ENCODE measurements at regions not wholly inside any gene's neighbourhood (a gene's known extent, or its start where the extent isn't known, plus 50 kb on each side); places are given as distances from the start of the nearest gene placed in this dataset.

DNA sequence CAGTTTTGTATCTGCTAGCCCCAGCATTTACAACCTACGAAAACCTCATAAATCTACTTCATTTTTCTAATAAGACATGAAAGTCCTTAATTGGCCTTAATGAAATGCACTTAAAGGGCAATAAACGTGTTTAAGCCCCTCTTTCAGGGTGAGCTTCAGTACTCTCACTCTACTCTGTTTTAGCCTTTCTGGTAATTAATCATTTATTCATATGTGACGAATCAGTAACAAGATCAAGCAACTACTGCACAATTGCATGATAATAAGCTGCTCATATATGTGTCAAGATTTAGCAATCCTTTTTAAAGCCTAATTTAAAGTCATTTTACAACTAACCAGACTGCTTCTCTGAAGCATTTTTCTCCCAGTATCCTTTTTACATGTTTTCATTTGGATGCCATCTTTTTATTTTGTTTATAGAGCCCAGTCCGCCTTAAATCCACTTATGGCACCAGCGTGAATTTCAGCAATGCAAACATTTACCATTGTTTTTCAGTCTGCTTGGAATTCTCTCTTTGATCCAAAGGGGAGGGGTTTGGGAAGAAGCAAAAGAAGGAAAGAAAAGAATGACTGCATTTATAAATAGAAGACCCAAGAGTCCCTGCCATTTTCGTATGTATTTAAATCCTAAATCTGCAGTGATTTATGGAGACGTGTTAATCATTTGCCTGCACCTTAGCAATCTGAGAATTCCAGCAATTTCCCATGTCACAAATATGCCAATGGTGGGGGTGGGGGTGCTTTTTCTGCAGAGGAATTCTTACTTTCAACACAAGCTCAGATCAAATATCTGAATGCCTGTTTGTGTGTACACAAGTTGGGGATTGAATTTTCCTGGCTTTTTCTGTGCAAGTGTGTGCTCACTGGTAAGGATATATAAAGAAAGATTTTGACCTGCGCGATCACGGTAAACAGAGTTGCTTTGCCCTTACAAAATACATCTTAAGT lies 230.8 kb upstream of the TBC1D5 start:
- no peak for DNase-seq

DNA sequence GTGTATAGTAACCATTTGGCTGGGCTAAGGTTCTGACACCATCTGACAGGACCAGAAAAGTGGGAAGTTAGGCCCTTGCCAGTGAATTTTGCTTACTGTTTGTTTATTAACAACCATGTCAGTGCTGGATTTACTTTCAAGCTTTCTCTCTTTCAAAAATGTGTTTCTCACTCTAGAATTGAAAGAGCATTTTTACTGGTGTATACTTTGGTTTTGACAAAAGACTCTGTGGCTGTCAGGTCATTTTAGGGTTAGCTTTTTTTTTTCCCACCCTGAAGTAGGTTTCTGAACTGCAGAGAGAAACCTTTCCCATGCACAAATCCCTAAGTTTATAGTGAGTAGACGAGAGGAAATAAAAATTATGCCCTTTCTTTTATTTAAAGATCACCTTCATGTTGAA lies 230.0 kb upstream of the TBC1D5 start:
- DNase-seq: no peak

DNA sequence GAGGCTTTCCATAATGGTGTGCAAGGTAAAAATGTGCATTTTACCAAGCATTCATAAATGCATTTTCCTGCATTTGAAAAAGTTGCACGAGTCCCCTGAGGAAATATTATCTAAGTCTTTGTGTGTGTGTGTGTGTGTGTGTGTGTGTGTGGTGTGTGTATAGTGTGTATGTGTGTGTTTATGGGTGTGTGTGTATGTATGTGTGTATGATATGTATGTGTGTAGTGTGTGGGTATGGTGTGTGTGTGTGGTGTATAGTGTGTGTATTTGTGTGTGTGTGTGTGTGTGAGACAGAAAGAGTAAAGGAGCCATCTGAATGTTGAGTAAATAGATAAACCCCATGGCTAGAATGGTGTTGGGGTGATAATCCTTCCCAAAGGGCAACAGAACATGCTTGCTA lies 229.6 kb upstream of the TBC1D5 start:
- DNase-seq: no peak

DNA sequence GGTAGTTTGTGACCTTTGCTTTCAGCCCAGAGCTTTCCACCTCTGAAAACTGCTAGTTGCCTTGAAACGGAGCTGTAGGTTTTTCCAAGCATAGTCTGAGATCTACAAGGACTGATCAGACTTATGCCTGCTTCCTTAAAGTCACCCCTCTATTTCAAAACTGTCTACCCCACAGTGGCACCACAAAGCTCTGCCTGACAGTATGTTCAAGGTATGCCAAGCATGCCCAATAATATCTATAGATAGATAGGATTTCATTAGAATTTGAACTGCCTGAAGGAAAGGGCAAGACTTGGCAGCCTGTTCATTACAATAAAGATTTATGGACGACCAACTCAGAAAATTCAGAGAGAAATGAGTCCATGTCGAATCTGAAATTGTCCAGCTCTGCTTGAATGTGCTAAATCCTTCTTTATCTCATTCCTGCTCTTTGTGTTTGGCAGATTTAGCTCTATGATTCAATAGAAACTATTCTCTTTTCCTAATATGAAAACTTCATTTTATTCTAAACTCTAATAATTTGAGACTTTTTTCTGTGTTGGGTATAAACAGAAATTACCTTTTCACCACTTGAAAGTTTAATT lies 227.6 kb upstream of the TBC1D5 start:
- no peak for DNase-seq

DNA sequence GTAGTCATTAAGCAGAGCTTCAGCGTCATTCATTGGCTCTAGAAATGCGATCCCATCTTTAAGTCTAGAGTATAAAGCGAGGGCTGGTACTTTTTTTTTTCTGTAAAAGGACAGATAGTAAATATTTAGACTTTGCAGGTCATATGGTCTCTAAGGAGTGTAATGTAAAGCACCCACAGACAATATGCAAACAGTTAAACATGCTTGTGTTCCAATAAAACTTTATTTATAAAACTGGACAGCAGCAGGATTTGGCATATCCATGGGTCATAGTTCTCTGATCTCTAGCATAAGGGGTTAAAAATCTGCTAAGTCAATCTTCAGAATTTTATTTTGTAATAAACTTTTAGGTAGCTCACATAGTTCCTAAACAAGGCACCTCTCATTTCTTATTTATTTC lies 226.8 kb upstream of the TBC1D5 start:
- DNase-seq: no peak

DNA sequence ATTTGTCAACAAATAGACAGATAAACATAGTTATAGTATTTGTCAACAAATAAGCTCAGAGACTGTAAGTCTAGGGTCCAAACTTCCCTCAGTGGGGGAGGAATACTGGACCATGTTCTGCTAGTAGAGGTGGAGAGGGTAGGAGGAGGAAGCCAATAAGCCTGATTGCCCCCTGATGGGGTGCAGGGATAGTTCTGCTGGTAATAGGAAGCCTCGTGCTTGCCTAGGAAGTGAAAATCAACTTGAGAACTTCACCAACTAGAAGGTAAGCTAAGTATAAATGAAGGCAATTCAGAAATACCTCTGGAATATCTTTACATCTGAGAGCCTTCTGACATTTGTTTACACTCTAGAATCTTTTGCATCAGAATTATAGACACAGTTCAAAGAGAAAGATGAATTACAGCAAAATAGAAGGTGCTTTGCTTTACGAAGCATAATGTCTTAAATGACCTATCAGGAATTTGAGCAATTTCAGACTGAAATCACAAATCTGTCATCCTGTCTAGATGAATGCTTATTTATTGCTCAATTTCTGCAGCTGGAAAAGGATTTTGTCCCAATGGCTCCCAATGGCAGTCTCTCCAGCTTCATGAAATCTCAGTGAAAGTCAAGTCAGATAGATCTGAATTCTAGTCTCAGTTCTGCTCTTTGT lies 225.6 kb upstream of the TBC1D5 start:
- DNase-seq: no peak

DNA sequence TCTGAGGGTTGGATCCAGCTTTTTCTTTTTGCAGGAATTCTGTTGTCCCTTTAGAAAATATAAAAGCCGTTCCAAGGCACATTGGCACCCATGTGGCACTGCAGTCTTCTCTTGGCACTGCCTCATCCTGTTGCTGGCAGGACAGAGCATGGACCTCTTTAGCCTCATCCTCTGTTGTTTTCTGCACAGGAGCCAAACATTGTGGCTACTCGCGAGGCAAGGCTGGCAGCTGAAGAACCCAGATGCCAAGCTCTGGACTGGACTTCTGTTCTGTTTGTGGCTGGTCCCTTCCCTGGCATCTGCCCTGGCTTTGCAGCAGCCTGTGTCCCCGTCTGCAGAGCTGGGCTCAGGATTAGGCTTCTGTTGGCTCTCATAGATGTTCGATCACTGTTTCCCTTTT lies 224.7 kb upstream of the TBC1D5 start:
- no peak for DNase-seq

DNA sequence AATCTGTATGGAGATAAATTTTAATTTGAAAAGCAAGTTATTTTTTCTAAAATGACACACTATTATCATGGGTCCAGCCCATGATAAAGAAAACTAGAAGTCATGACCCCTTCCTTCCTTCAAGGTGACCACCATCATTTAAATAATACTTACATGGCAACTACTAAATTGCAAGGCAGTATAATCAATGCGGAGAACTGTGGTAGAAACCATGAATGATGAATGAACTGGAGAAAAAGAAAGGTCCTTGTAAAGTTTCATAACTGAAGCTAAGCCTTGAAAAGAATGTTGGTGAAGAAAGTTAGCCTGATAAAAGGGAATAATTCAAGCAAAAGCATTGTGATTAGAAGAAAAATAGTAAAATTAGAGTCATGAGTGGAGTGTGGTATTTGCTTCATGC lies 222.9 kb upstream of the TBC1D5 start:
- DNase-seq: no peak

DNA sequence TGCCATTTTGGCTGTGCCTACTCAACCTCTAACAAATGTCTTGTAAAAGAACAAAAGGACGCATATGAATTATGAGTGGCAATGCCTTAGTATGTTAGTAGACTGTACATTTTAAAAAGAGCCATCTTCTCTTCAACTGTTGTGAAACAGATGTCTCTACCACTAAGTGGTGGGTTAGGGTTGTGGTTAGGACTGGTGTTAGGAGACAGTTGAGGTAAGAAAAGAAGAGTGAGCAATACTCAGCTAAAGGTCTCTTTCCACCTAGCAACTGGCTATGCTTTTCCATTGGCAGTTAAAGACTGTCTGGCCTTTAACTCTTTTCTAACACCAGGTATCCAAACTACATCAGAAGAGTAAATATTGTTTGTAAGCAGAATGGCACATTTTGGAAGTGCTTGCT lies 221.7 kb upstream of the TBC1D5 start:
- DNase-seq: no peak

DNA sequence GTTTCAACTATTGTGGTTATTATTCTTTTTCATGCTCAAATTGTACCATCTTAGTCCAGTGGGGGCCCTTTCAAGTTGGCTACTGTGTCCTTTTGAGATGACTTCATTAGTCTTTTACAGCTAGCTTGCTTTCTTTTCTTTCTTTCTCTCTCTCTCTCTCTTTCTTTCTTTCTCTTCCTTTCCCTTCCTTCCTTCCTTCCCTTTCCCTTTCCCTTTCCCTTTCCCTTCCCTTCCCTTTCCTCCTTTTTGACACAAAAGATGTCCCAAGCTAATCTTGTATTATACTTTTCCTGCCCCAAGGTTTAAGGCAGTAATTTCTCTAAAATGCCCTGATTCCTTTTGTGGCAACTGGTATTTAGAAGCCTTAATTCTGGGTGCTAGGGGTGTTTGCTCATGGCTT lies 213.0 kb upstream of the TBC1D5 start:
- no peak for DNase-seq

DNA sequence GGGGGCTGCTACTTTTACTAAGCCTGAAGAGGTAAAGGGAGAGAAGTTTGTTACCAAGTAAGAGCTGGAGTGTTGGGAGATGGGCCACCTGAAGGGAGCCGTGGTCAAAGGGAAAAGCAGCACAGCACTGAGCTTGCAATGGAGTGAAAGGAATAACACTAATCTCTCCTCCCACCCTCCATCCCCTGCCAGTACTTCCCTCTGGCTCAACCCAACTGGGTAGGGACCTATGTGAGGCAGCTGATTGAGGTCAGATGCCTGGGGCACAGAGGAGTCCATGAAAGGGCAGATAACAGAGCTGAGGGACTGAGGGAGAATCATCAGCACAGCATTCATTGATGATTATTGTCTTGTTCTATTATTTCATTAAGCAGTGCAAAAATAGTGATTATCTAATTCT lies 212.4 kb upstream of the TBC1D5 start:
- DNase-seq: no peak

DNA sequence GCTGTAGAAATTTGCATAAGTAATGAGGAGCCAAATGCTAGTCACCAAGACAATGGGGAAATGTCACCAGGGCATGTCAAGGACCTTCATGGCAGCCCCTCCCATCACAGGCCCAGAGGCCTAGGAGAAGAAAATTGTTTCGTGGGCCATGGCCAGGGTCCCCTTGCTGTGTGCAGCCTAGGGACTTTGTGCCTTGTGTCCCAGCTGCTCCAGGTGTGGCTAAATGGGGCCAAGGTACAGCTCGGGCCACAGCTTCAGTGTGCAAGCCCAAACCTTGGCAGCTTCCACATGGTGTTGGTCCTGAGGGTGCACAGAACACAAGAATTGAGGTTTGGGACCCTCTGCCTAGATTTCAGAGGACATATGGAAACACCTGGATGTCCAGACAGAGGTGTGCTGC lies 208.8 kb upstream of the TBC1D5 start:
- DNase-seq: no peak

DNA sequence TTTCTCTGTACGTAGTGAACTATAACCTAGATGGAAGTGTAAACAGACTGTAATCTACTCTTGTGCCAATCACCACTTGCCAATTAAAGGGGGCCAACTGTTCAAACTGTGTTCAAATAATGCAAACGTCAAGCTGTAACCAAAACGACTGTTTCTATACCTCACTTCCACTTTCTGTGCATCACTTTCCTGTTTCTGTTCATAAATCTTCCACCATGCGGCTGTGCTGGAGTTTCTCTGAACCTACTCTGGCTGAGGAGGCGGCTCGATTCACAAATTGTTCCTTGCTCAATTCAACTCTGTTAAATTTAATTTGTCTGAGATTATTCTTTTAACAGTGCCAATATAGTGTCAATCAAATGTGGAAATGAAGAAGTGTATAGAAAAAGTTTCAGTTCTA lies 206.7 kb upstream of the TBC1D5 start:
- DNase-seq: no peak

DNA sequence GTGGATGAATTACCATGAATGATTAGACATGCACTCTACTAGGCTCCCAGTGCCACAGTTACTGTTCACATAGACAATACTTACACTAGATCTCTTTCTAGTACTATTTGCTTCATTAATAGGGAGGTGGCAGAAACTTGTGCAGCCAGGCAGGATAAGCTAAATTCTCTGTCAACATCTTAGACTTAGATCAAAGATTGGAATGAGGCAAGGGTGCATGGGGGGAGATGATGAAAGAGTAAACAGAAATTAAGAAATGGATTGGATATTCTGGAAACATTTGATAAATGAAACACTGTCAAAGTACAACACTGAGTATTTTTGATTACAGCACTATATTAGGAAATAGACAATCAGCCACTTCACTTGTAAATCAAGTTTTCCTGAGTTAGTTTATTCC lies 205.4 kb upstream of the TBC1D5 start:
- no peak for DNase-seq

DNA sequence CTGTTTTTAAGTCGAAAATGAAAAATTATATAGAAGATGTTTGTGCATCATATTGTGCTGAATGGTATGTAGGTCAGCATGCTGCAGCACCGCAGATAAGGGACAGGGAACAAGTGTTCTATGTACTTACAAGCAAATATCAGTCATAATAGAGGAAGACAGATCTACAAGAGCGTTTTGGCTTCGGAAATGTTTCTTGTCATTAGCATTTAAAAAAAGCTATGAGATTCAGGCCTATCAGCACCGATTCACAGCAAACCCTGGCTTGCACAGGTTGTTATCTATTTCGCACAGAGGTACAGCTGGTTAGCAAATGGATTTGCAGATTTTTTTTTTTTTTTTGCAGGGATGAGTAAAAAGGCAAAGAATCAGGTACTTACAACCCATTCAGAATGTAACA lies 204.2 kb upstream of the TBC1D5 start:
- DNase-seq: no peak

DNA sequence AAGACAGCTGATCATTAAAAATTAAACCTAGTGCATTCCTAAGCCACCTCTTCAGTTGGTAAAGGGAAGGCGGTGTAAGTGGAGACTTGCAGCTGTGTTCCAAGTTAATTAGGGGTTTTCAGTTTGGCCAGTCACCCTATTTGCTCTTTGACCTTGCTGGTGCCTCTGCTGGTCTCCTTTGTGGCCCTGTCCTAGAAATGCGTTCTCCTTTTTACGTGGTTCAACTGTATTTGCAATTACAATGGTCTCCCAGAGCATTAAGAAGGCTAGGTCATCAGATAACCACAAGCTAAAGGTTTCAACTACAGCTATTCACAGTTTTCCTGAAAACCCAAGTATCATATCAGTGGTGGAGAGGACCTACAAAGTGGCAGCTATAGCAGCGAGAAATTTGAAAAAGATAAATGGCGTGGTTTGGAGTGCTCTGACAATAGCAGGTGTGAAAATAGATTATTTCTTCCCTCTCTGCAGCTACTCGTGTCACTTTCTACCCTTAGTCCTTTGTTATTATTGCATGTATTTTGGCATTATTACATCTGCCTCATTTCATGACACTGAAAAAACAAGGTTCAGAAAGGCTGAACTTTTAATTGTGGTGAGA lies 203.5 kb upstream of the TBC1D5 start:
- DNase-seq: no peak

DNA sequence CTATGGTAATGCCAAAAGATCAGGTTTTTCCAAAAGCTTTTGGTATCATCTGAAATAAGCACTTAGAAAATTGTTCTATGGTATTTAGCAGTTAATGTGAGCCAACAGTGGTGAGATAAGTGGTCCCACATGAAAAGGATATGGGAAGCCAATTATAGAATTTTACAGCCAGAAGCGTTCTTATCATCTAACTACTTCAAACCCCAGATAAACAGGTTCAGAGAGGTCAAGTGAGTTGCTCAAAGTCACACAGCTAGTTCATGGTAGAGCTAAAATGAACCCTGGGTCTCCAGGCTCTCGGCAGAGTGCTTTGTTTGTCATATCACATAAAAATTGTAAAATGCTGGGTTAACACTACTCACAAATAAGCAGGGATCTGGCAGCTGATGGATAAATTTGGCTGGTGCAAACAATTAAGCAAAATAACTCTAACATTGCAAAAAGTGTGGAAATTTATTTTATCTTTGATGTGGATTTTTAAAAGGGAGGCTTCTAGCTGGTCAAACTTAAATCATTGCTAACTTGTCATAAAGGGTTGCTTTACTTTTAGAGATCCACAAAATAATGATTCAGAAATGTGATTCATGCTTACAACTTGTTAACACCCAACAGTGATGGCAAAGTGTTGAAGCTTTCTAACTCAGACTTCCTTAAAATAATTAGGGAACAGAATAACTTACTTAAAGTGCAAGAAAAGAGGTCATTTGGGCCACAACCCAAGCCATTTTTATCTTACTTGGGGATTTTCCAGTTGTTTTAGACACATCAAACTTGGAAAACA lies 202.8 kb upstream of the TBC1D5 start:
- DNase-seq: peak; percentile 14

DNA sequence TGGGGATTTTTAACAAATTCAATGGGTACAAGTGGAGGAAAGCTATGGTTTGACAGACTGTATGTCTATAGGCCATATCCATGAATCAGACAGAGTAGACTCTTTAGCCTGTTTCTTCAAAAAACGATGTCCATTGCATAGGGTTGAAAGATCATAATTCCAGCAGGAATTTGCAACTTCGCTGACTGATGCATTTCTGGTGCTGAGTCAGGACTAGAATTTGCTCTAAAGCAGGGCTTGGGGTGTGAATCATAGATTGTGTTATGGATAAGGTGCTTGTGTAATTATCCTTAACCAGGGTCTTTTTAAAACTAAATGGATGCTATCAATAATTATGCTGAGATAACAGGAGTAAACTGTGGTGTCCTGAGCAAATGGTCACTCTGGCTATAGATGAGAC lies 200.4 kb upstream of the TBC1D5 start:
- DNase-seq: peak; percentile 42

DNA sequence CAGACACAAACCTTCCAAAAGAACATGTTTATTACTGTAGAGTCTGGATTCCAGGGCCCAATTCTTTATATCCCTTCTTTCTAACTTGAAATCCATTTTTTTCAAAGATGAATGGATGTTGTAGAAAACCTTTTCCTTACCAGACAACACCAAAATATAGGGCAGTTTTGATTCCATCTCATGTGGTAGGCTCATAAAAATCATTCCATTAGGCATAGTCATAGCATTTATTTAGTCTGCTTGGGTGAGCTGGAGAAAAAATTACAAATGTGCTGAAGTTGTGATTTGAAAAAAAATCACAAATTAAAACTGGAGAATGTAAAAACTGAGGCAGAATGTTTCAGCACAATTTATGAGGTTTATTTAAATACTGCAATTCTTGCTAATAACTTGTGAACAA lies 199.3 kb upstream of the TBC1D5 start:
- DNase-seq: peak; percentile 11

DNA sequence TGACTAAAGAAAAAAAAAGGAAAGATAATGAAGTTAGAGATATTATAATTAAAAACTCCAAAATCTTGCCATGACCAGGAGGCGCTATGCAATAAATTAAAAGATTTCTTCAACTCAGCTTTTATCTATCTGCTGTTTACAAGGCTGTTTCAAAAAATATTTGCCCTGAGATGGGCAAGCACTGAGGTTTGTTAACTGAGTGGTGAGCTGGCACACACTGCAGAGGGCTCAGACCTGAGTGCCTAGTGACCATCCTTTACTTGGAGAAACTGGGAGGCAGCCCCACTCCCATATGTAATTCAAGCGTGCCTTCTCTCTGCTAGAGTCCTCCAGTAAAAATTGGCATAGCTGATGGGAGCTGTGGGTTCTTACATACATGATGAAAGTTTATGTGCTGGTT lies 198.7 kb upstream of the TBC1D5 start:
- no peak for DNase-seq

DNA sequence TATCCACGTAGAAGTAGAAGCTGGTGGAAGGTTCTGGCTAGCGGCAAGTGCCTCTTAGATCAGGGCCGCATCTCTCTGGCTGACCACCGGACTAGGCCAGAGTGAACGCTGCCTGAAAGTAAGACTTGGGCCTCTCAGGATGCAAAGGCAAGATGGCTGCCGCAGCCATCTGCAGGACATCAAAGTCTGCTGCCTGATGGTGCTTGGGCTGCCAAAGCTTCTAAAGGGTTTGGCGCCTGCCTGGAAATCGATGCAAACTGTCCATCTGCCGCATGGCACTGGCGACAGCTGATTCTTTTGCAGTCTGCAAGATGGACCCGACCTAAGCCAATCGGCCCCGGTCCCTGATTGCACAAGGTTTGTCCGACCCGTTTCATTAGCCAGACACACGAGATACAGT lies 196.7 kb upstream of the TBC1D5 start:
- DNase-seq: no peak

DNA sequence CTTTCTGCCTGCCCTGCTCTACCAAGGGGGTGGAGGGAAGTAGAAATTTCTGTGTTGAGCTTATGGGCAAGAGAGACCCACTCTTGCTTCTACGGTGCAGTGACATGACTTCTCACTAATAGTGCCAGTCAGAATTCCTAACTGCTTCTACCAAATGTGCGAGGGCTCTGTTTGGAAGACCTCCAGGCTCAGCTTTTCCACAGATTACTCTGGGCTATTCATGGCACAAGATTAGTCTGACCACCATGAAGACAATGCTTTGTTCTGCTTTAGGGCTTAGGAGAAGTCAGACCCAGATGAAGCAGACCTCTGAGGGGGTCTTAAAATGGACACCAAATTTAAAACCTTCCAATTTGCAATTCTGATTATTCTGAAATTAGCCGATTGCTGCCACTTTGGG lies 195.9 kb upstream of the TBC1D5 start:
- DNase-seq: no peak
